Activated CD4-positive, alpha-beta T cell treated with anti-CD3 and anti-CD28 coated beads for 4 hours (primary cell): ENCODE measurements at regions not wholly inside any gene's neighbourhood (a gene's known extent, or its start where the extent isn't known, plus 50 kb on each side); places are given as distances from the start of the nearest gene placed in this dataset.
"Not testable (repeated sequence)": the region's sequence is repeated elsewhere in the genome, so short reads cannot be mapped to it uniquely, and the experiment has no call there.

Experiments used
- DNase-seq, 2 donors: peaks; one replicate each; pipeline ENCODE4 v3.0.0-alpha.2; 2020

DNA sequence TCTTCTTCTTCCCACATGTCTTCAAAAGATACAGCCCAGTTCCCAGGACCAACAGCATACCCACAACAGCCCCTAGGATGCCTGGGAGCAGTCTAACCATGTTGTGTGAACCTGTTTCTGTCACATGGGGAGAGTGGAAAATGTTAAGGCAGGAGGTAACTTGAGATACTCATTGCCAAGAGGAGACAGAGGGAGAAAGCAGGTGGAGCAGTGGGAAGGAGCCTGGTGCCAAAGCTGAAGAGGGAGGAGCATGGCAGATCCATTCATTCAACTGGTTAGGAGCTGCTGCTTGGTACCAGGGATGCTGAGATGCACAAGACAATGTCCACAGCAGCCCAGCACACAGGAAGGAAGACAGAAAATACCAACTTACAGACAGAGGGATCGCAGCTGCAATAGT lies 149.8 kb upstream of the ETV3 start:
- no peak for DNase-seq

DNA sequence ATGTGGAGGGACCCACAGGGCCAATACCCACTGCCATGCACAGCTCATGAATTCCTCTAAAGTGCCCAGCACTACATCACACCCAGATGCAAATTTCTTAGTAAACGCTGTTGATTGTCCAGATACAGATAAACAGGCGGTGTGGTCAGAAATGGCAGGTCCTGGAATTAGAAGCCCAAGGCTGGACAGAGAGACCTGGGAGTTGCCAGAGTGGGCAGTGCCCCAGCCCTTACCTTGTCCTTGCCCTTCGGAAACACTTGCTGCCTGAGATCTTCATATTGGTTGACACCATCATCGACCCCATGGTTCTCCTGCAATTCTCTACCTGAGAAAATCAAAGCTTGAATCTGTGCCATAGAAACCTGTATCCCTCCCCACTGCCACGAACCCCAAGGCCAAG lies 149.3 kb upstream of the ETV3 start:
- no peak for DNase-seq

DNA sequence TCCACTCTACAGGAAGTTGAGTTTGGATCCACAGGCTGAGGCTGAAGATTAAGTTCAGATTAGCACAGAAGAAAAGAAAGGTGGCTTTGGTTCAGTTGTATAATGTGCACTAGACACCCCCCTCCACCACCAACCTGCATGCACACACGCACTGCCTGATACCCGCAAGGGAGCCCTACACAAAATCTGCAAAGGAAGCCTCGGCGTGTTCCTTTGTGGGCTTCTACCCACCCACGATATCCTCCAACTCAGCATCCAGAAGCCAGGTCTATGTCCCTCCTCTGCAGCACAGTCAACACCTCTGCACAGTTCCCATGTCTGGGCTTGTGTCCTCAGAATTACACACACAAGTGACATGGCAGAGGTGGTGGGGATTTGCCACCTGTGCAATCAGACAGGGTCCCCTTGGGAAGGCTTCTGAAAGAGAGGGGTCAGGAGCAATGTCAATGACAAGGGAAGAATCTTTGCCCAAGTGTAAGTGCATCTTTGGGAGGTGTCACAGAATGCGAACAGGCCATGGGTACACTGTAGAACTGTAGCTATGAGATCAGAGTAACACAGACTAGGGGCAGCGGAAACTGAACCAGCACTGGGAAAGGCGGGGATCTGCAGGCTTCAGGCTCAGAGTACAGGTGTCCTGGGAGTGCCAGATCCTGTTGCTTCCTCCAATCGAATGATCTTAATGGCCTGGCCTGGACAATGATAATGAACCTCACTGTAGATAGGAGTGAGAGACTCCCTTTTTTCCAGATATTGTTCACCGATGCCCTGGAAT lies 148.6 kb upstream of the ETV3 start:
- no peak for DNase-seq

DNA sequence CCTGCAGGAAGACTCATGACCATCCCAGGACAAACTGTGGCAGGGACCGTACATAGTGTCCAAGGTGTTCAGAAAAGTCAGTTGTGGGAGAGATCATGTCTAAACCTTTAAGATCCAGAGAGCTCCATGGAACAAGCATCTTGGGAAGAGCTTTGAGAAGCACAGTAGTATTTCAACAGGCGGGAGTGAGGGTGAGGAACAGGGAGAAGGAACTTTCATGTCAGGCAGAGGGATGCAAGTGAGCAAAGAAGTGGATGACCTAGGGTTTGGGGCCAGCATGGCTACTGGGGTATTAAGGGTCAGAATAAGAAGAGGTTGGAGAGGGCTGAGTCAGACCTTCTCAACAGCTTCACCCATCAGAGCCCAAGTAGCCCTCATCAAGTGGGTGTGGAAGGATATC lies 147.9 kb upstream of the ETV3 start:
- DNase-seq: no peak

DNA sequence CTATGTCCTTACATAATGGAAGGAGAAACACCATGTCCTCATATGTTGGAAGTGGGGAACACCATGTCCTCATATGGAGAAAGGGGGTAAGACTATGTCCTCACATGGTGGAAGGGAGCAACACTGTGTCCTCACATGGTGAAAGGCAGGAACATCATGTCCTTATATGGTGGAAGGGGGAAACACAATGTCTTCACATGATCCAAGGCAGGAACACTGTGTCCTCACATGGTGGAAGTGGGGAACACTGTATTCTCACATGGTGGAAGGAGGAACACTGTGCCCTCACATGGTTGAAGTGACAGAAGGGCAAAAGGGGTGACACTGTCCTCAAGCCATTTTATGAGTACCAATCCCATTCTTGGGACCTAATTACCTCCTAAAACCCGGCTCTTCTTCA lies 146.3 kb upstream of the ETV3 start:
- DNase-seq: no peak

- DNase-seq: no peak
Measured at GRCh38 chr1:157279802-157280140, 141.6 kb upstream of the ETV3 start.

DNA sequence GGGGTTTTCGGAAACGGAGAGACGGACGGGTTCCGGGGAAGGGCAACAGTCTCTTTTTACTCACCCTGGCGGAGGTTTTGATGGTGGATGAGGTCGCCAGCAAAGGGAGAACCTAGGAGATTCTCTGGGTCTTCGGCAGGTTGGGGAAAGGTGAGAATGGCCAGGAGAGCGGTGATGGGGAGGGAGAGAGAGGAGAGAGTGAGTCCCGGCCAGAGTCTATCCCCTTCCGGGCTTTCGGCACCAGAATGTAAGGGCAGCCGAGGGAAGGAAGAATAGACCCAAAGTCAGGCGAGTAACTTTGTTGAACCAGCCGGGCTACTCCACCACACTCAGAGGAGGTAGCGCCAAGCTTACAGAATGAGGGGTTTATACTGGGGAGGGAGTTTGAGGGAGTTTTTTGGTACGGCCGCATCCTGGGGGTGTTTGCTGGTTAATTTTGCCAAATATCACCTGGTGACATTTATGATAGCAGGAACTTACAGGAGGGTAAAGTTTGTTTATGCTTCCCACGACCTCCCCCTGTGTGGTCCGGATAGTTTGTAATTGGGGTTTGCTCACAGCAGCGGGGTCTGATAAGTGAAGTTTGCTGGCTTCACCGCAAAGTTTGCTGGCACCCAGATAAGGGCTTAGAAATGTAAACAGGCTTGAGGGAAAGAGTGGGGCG lies 141.1 kb upstream of the ETV3 start:
- no peak for DNase-seq

GRCh38 chr1:157278383-157279137 lies 140.4 kb upstream of the ETV3 start:
- DNase-seq: no peak

- no peak for DNase-seq
Measured at GRCh38 chr1:157277913-157278312, 139.7 kb upstream of the ETV3 start.

- no peak for DNase-seq
Measured at GRCh38 chr1:157277281-157277680, 139.1 kb upstream of the ETV3 start.

DNA sequence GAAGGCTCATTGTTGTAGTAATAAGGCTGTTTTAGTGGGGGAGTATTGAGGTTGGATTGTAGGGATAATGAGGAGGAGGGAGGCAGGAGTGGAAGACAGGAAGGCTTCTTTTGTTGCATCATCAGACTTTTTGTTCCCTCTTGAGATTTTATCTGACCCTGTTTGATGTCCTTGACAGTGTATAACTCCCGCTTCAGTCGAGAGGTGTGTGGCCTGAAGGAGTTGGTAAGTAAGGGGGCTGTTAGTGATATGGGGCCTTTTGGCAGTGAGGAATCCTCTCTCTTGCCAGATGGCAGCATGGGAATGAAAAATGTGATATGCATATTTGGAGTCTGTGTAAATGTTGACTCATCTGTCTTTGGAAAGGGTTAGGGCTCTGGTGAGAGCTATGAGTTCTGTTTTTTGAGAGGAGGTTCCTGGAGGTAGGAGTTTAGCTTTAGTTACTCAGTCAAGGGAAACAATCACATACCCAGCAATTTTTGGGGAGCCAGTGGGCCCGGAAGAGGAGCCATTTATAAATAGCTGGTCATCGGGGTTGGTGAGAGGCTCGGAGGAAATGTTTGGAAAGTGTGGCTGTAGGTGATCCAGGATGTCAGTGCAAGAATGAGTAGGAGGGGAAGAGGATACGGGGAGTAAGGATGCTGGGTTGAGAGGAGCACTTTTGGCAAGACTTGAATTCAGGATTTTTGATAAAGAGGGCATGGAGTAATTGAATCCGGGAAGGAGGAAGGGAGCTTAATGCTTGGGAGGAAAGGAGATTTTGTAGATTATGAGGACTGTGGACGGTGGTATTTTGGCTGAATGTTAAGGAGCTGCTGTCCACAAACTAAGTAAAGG lies 136.7 kb upstream of the ETV3 start:
- no peak for DNase-seq

DNA sequence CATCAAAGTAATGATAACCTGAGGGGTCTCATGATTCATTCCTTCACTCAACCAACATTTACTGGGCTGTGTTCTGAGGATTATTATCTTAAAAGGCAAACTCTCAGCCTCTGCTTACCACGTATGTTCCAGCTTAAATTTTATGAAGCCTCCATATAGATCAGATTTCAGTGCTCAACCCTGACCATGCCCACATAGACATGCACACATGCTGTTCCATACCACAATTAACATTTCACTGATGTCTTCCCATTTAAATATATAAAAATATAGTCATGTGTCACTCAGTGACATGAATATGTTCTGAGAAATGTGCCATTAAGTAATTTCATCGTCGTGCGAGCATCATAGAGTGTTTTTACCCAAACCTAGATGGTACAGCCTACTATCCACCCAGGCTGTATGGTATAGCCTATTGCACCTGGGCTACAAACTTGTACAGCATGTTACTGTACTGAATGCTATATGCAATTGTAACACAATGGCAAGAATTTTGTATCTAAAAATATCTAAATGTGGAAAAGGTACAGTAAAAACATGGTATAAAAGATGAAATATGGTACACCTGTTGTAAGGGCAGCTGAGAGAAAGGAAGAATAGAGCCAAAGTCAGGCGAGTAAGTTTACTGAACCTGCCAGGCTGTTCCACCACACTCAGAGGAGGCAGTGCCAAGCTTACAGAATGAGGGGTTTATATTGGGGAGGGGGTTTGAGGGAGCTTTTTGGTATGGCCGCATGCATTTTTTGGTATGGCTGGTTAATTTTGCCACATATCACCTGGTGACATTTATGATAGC lies 134.7 kb upstream of the ETV3 start:
- no peak for DNase-seq

DNA sequence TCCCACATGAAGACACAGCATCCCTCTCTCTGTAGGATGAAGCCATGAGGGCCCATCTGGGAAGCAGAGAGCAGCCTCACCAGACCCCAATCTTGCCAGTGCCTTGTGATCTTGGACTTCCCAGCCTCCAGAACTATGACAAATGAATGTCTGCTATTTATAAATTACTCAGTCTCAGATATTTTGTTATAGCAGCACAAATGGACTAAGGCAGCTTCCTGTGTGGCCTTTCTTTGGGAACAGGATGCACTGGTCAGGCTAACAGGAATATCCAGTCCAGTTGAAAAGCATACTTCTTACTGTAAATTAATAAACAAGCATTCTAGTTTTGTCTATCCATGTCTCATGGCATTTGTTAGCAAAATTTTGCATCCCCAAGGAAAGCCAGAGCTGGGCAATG lies 134.1 kb upstream of the ETV3 start:
- DNase-seq: no peak

GRCh38 chr1:157270705-157271274 lies 132.6 kb upstream of the ETV3 start:
- DNase-seq: no peak

GRCh38 chr1:157269656-157270375 lies 131.6 kb upstream of the ETV3 start:
- DNase-seq: no peak

DNA sequence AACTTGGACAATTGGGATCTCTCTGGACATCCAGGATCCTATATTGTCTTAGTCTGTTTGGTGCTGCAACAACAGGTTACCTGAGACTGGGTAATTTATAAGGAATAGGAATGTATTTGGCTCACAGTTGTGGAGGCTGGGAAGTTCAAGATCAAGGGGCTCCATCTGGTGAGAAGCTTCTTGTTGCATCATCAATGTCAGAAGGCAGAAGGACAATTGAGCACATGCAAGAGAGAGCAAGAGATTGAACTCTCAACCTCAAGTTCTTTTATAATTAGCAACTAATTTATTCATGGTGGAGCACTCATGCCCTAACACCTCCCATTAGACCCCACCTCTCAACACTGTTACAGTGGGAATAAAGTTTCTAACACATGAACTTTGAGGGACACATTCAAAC lies 124.7 kb upstream of the ETV3 start:
- no peak for DNase-seq

DNA sequence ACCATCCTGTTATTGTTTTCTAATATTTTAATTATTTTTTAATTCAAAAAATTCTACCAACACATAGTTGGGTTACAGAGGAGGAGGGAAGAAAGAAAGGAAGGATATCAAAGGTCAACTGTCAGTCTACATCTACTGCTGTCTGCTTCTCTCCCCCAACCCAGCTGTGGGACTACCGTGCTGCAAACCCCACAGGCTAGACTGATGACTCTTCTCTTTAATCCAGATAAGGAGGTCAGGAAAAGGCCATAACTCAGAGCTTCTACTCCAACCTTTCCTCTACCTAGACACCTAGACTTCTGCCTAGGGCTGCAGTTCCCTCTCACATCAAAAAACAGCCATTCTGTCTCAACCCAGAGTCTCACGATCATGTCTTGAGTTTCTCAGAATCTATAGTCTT lies 124.2 kb upstream of the ETV3 start:
- DNase-seq: no peak

DNA sequence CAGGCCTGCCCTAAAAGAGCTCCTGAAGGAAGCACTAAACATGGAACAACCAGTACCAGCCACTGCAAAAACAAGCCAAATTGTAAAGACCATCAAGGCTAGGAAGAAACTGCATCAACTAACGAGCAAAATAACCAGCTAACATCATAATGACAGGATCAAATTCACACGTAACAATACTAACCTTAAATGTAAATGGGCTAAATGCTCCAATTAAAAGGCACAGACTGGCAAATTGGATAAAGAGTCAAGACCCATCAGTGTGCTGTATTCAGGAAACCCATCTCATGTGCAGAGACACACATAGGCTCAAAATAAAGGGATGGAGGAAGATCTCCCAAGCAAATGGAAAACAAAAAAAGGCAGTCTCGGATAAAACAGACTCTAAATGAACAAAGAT lies 117.7 kb upstream of the ETV3 start:
- DNase-seq: not testable (repeated sequence)

GRCh38 chr1:157254183-157254582 lies 116.0 kb upstream of the ETV3 start:
- not testable (repeated sequence) for DNase-seq

- no peak for DNase-seq
Measured at GRCh38 chr1:157252473-157252872, 114.3 kb upstream of the ETV3 start.

DNA sequence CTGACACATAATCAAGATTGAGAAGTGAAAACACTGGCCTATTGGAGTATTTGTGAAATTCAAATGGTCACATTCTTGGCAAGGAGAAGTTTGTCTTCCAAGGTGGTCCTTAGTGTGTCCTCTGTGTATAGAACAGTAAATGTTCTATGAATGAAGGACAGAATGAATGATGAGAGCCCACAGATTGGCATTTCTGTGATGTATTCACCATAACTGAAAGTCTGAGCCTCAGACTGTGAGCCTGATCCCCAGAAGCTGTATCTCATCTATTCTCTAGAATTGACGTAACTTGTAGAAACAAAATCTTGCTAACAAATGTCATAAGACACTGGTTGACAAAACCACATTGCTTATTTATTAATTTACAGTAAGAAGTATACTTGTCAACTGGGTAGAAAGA lies 111.5 kb upstream of the ETV3 start:
- DNase-seq: no peak
